HK-2 (cell line): ENCODE measurements at regions not wholly inside any gene's neighbourhood (a gene's known extent, or its start where the extent isn't known, plus 50 kb on each side); places are given as distances from the start of the nearest gene placed in this dataset.

Source experiments
- DNase-seq: peaks from one replicate; pipeline ENCODE4 v3.0.0-alpha.2; 2018; ENCODE audit not compliant: unreplicated experiment

DNA sequence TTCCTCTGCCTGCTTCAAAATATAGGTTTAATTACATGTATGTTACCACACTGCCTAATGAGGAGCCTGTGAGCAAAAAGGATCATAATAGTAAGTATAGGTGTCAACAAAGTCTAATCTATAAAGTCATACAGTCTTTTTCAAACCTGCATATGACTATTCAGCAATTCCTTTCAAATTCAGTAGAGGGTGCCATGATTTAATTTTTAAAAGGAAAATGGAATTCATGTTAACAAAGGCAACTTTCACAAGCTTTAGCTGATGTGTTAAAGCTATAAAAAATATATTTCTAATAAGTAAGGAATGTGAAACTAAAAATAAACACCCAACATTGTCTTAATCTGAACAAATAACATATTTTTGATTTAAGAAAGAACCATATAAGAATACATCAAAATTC is 52.1 kb downstream of the MPP7 start:
- no peak for DNase-seq

DNA sequence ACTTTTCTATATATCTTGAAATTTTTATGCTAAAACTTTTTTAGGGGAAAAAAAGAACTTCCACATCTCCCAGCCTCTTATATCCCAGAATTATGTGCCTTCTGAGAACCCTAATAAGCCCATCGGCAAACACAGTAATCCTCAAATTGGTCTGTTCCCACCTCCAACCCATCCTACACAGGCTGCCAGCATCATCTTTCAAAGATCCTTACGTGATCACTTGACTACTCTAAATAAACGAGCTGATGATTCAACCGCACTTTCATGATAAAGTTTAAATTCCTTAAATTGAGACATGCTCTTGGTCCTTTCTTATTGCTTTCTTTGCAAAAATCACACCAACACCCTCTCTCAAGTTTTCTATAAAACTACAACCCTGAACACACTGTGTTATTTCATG is 52.5 kb downstream of the MPP7 start:
- DNase-seq: no peak

DNA sequence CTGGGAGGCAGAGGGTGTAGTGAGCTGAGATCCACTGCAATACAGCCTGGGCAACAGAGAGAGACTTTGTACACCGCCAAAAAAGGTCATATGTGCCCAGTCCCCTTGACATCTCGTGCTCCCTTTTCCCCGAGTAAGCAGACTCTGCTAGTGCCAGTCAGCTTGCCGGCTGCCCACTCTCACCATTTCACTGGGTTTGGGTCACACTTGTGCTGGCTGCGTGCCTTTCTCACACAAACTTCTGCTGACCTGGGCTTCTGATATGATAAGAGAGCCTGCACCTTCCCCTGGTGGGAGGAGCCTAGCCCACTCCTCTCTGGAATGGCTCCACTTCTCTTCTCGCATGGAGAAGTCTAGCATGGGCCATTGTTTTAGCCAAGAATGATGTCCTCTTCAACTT is 53.4 kb downstream of the MPP7 start:
- DNase-seq: no peak

DNA sequence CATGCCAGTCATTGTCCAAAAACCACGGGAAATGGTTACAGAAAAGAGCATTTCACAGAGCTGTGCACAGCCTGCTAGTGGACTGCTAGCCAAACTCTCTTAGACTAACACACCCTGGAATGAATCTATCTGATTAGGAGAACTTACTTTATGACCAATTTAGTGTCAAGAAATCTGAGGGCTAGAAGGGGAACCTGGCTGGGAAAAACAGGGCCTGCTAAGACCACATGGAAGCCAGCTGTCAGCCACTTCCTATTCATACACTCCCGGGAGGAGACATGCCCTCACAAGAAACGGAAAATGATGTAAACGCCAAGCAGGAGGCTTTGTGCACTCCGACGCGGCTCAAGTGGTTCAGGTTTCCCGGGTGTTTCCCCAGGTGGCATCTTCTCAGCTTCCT is 54.8 kb downstream of the MPP7 start:
- DNase-seq: no peak

DNA sequence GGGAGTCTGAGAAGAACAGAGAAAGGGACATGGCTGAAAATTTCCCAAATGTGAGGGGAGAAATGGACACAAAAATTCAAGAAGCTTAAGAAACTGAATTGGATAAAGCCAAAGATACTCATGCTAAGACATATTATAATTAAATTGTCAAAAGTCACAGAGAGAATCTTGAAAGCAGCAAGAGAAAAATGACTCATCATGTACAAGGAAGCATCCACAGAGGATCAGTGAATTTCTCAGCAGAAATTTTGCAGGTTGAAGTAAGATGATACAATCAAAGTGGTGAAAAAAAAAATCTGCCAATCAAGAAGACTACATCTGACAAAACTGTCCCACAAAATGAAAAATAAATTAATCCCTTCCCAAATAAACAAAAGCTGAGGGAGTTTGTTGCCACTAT is 56.8 kb downstream of the MPP7 start:
- no peak for DNase-seq

DNA sequence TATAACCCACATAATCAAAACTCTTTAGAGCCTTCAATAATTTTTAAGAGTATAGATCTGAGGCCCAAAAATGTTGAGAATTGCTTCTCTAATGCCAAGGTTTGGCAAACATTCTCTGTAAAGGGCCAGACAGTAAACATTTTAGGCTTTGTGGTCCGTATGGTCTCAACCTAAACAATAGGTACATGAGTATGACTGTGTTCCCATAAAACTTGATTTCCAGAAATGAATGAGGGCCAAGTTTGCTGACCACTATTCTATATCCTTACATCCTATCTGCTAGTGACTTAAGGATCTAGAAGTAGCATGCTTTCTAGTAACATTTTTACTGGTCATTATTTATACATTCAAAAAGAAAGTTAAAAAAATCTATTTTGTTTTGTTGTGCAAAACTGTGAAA is 58.9 kb downstream of the MPP7 start:
- DNase-seq: no peak

DNA sequence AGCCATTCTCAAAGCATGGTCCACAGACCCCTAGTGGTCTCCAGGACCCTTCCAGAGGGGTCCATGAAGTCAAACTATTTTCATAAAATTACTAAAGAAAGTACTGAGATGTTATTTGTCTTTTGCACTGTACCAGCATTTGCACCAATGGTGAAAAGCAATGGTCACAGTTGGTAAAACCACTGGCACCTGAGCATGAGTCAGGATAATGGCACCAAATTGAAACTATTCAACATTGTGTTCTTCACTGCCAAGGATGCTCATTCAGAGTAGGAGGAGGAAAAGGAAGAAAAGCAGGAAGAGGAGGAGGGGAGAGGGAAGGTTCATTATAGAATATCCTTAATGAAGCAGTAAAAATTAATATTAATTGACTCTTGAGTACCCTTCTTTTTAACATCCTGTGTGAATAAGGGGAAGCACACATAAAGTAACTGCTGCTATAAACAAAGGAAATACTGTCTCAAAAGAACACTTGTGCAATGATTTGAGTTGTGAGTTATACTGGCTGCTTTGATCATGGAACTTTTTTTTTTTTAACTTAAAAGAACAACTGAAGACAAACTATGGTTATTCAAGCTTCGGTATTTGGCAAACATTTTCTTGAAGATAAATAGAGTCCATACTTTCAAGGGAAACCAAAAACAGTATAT is 60.2 kb downstream of the MPP7 start:
- no peak for DNase-seq

DNA sequence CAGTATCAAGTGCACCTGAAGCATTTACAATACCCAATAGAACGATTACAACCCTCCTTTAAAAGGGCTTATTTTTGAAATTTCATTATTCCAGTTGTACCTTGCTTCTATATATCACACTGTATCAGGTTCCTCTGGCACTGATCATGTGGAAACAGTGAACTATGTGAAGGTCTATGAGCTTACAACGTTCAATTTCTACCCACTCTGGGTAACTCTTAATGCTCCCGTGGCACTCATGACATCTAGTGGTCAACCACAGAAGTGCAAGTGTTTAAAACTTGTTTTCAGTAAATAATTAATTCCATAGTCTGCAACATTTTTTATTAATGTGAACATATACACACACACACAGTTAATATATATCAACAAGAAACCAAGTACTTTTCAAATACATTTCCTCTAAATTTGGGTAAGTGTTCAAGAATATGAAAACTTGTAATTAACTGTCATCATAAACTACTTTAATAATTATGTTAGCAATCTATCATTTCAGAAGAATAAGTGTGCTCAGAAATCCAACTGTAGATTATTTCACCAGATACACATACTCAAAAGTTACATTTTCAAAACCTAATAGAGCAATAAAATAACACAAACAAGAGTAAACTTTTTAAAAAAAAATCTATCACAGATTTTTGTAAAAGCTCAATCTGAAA is 61.0 kb downstream of the MPP7 start:
- peak; percentile 7 for DNase-seq

DNA sequence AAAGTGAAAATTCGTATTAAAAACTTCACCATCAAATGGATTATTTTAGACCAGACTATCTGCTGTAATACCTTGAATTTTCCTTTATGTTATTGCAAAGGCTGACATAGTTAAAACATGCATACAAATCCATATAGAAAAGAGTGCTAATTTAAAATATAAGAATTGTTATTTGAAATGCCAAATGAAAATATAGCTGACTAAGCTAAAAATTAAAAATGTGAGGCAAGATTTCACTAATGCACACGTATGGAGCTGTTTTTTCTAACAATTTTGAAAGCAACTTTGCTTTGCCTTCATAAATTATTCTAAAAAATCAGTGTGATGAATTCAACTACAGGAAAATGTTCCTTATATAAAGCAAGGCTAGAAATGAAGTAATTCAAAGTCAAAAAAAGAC is 62.5 kb downstream of the MPP7 start:
- DNase-seq: no peak

DNA sequence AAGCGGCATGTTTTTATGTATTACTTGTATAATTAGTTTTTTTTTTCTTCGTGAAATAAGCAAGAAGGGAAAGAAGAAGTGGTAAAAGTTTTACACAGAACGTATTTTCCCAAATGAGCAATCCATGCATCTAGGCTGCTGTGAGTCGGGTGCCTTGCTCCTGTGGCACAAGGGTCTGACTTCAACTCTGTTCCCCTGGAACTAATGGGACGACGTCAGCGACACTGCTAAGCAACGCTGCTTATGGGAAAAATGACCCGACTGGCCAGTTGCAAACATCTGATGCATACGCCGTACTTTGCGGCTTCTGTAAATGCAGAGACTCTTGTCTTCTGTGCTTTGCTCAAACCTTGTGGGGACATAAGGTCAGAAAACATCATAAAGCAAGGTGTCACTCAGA is 66.3 kb downstream of the MPP7 start:
- no peak for DNase-seq

DNA sequence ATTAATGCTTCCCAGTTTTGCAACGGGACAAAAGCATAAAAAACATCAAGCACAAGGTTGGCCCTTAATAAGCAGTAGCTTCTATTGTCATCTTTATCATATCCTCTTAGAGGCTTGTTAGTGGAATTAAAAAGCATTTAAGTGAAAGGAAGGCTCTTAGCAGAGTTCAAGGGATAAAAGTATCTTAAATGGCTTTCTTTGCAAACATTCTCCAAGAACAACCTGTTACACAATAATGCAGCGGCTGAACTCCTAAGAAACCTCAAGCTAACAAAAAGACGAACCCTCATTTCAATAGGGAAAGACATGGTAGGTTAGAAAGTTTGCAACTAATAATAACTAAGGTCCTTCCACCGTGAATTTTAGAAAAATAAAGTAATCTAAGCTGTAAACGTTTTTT is 82.1 kb downstream of the MPP7 start:
- no peak for DNase-seq

DNA sequence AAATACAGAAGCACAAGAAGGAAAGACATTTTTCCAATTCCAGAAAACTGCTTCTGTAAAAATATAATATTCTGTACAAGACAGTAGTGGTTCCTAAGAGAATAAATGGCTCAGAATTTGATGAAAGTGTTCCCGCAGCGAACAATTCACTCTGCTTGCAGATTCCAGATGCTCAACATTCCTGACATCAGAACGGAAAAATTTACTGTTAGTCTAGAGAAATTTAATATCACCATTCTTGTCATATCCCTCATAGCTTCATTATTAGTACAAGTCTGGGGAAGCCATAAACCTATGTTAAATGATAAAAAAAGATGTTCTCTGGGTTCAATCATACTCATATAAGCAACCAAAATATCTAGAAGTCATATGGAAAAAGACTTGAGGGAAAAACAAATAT is 83.6 kb downstream of the MPP7 start:
- DNase-seq: no peak

DNA sequence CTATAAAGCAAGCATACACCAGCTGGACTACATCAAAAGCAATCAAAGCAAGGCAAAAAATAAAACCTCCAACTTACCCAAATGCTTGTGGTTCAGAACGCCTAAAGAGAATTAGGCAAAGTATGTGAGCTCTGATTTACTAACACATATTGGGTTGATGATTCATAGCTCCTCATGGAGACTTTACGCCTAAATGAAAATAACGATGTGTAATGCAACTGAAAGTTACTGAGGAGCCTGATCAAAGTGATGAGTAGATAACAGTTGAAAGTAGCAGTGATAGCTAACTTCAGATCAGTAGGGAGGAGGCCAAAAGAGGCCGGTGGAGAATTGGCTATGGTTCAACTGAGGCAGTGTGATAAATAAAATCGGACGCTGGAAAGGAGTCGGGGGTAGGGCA is 85.0 kb downstream of the MPP7 start:
- DNase-seq: no peak

DNA sequence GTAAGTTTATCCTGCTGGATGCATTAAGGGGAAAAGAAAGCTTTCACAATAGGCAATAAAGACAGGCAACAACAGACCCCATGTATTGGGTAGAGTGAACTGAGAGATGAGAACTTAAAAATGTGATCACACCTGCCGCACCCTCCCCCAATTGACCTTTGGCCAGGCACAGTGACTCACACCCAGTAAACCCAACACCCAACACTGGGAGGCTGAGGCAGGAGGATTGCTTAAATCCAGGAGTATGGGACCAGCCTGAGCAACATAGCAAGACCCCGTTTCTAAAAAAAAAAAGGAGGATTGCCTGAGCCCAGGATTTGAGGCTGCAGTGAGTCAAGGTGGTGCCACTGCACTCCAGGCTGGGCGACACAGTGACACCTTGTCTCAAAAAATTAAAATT is 86.9 kb downstream of the MPP7 start:
- no peak for DNase-seq

DNA sequence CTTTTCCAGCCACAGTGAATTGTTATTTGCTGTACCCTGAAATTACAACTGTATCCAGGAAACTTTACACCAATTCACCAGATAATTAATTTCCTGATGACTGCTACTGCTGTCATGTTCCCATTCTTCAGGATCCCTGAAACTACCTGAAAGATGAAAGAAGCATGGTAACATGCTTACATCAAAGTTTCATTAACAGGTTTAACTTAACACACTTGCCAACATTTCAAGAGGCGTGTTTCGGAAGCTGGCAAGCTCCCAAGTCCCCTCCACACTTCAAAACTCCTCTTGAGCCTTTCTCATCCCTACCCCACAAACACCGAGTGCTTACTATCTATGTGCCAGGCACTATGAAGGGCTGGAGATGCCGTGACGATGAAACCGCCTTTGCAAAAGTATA is 88.6 kb downstream of the MPP7 start:
- no peak for DNase-seq

DNA sequence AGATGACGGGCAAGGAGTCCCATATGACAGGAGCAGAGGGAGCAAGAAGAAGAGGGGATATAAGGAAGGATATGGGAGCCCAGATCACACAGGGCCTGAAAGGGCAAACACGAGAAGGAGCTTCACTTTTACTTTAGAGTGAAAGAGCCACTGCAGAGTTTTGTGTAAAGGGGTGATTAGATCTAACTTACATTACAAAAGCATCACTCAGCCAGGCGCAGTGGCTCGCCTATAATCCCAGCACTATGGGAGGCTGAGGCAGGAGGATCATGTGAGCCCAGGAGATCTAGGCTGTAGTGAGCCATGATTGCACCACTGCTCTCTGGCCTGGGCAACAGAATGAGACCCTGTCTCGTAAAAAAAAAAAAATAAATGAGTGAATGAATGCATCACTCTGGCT is 91.1 kb downstream of the MPP7 start:
- no peak for DNase-seq

DNA sequence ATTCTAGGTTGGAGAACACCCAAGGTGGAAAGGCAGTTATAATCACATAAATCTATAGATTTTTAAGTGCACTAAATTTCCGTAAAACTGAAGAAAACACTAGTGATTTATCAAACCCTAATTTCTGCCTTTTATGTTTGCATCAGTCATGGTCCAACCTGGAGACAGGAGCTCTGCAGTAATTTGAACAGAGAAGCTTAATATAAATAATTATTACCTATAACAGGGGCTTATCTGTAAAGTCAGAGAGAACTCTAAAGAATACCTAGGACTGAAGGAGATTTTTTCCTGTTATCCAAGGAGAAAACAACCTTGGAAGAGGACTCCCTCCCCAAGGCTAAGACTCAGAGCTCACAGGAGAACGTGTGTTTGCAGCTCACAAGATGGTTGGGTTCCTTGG is 95.1 kb downstream of the MPP7 start:
- DNase-seq: no peak

DNA sequence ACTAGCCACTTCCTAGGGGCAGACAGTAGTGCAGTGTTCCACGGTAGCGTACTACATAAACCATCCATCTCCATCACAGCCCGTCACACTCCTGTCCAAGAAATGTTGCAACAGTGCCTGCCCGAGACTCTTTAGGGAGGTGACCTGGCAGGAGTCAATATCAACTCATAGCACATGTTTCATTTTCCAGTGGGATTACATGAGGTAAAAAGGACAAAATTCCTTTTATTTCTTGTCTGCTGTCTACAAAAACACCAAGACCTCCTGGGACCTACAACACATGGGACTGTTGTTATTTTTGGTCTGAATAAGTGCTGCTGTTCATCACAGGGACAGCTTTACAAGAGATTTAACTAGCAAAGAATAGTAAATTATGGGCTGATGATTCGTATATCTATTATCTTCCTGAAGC is 99.9 kb downstream of the MPP7 start:
- no peak for DNase-seq

DNA sequence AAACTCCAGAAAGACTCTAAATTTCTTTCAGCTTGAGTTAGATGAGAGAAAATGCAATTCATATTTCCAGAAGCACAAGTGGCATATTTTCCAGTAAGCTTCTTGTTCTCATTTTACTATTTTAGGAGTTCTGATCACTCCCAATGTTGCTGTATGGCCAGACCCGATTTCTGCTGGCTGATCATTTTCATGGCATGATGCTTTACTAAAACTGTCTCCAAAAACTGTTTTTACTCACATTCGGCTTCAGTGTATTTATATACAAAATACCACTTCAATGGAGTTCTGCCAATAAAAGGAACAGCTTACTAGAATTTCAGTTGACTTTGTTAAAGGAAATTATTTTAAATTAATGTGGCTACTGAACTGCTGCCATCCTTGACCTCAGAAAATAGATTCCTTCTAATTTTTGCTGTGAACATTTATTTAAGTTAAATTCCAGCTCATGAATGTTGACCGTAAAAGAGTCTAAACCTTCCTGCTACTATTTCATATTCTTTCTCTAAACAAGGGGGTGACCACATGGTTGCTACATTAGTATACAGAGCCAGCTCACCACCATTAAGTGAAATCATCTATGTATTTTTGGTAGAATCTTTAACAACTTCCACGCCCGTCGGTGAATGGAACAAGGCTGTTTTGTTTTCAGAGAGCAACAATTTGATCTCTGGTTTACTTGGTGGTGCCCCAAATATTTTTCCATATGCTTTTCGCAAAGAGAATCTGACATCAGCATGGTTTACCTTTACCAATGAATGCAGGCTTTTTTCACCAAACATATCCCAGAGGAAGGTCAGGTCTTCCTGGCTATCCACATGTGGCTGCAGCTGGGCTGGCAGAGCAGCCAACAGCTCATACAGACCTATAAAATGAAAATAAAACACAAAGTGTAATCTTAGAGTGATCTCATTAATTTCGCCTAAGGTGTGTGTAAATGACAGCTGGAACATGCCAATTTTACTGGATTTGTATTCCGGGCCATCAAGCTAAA is 101.2 kb downstream of the MPP7 start:
- DNase-seq: no peak

DNA sequence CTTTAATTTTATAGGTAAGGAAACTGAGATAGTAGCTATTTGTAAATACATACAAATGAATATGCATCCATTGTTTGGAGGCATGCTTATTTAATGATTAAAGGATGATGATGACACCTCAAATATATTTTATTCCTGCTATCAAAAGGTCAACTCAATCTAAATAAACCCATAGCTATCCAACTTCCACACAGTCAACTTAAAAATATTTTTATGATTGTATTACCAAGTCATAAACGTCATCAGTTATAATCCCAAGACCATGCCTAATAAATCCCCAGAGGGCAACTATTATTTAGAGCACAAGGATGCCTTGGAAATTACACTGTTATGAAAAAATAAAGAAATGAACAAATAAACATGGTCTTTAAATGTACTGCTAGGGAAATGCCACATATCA is 102.1 kb downstream of the MPP7 start:
- DNase-seq: no peak

DNA sequence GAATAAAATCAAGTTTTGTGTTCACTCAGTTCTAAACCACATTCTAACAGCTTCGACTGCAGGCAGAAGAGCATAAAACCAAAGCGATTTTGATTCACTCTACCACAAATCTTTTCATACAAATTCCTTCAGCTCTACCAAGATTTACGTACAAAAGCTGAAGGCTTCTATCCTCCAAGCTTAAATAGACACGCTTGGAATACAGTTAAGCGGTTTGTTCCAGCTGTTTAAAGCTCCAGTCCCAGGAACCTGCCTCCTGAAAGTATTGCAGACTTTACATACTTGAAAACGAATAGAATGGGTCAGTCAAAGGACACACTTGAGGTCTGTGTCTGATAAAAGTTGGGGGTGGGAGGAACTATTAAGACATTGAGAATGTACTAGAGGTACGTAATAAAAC is 102.9 kb downstream of the MPP7 start:
- DNase-seq: no peak

DNA sequence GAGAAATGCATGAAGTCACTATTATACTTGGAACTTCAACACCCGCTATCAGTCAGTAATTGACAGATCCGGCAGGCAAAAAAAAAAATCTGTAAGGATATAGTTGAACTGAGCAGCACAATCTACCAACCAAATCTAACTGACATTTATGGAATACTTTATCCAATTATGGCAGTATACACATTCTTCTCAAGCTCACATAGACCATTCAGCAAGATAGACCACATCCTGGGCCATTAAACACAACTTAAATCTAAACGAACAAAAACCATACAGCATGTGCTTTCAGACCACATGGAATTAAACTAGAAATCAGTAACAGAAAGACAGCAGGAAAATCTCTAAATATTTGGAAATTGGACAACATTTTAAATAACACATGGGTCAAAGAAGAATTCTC is 112.7 kb downstream of the MPP7 start:
- no peak for DNase-seq

DNA sequence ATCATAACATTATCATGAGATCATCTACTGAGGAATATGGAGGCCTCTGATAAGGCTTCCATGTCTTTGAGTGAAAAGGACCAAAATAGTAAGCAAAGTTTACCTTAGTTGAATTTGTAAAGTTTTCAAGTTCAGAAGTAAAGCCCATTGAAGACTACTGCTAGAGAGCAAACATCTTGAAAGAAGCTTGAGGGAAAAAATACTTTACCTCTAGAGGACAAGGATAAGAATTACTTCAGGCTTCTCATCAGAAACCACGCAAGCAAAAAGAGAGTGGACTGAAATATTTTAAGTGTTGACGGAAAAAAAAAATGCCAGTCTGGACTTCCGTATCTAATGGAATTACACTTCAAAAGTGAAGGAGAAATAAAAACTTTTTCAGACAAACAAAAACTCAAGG is 114.3 kb downstream of the MPP7 start:
- DNase-seq: no peak
